ENCODE measurements at regions not wholly inside any gene's neighbourhood (a gene's known extent, or its start where the extent isn't known, plus 50 kb on each side); places are given as distances from the start of the nearest gene placed in this dataset.
"Not testable (repeated sequence)": the region's sequence is repeated elsewhere in the genome, so short reads cannot be mapped to it uniquely, and the experiment has no call there.

DNA sequence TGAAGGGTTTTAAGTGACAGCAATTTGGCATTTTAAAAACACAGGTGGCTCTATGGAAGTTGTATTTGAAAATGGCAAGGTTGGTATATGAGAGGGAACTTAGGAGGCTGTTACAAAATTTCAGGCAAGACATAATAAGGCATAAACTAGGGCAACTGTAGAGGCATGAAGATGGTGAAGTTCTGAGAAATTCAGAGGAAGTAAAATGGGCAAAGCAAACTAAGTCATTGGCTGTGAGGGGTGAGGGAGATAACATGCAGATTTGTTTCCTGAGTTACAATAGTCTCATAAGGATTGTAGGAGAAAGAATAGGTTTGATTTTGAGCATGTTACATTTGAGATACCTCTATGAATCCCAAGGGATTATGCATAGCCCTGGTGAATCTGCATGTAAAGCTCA is 302.9 kb upstream of the ARHGEF26 start:
- no peak for DNase-seq (ENCODE audit: low read depth)
- TF ChIP-seq, protein P1, sequence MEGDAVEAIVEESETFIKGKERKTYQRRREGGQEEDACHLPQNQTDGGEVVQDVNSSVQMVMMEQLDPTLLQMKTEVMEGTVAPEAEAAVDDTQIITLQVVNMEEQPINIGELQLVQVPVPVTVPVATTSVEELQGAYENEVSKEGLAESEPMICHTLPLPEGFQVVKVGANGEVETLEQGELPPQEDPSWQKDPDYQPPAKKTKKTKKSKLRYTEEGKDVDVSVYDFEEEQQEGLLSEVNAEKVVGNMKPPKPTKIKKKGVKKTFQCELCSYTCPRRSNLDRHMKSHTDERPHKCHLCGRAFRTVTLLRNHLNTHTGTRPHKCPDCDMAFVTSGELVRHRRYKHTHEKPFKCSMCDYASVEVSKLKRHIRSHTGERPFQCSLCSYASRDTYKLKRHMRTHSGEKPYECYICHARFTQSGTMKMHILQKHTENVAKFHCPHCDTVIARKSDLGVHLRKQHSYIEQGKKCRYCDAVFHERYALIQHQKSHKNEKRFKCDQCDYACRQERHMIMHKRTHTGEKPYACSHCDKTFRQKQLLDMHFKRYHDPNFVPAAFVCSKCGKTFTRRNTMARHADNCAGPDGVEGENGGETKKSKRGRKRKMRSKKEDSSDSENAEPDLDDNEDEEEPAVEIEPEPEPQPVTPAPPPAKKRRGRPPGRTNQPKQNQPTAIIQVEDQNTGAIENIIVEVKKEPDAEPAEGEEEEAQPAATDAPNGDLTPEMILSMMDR (IDR thresholded peaks at IDR 0.05; ENCODE audit: insufficient read depth, low read depth, low read length, missing control alignments) = no peak
- no peak overlapping the region for H3K4me3 ChIP-seq (ENCODE audit: low read length)

DNA sequence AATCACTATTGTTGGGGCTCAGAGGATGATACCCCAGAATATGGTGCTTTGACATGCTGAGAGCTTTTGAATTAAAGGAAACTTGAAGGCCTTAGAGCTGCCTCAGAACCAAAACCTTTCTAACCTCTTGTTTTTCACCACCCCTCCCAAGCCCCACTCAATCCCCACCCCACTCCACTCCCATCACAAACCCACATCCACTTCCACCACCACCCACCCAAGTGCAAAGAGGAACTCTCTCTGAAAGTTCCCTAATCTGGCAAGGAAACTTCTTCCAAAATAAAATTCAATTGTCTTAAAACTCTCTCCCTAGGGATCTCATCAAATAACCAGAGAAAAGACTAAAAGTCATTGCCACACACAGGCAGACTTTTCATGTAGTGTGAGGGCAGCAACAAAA is 301.2 kb upstream of the ARHGEF26 start:
- DNase-seq (ENCODE audit: low read depth) = no peak
- TF ChIP-seq, protein P1 (IDR thresholded peaks at IDR 0.05; ENCODE audit: insufficient read depth, low read depth, low read length, missing control alignments) = no peak
- H3K4me3 ChIP-seq (ENCODE audit: low read length) = no peak overlapping the region

DNA sequence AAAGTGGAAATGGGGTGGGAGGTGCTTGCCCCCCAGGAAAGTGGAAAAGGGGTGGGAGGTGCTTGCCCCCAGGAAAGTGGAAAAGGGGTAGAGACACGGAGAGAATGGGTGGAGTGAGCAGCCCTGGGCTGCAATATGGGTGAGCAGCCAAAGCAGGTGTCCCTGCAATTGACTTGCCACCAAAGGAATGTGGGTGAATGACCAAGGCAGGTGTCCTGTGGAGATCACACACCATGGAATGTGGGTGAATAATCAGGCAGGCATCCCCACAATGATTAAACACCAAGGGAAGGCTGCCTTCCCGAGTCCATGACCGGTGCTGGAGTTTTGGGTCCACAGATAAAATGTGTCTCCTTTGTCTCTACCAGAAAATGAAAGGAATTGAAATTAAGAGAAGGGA is 292.8 kb upstream of the ARHGEF26 start:
- not testable (repeated sequence) for H3K4me3 ChIP-seq (ENCODE audit: low read length)
- peak; percentile 37 for DNase-seq (ENCODE audit: low read depth)

DNA sequence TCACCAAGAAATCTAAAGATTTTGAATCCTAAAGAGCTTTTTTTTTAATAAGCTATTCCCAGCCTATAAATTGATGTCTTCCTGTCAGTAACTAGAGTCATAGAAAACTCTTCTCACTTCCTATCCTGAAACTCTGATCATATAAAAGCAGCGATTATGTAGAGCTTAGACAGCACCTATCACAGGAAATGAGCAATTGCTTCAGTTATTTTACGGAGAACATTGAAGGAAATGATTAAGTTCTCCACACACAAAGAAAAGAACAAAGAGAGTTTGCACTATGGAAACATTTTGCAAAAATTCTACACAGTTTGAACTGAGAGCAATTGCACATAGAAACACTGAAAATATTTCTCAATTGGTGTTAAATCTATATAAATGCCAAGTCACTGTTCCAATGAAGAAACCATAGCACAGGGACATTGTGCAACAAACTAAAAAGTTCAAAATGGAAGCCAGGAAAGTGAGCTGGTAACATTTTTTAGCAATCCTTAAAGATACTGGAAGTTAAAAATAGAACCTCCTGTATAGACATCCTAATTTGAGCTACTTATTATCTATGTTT is 291.5 kb upstream of the ARHGEF26 start:
- TF ChIP-seq, protein P1 (IDR thresholded peaks at IDR 0.05; ENCODE audit: insufficient read depth, low read depth, low read length, missing control alignments) = no peak
- peak; percentile 63 for DNase-seq (ENCODE audit: low read depth)
- no peak overlapping the region for H3K4me3 ChIP-seq (ENCODE audit: low read length)

DNA sequence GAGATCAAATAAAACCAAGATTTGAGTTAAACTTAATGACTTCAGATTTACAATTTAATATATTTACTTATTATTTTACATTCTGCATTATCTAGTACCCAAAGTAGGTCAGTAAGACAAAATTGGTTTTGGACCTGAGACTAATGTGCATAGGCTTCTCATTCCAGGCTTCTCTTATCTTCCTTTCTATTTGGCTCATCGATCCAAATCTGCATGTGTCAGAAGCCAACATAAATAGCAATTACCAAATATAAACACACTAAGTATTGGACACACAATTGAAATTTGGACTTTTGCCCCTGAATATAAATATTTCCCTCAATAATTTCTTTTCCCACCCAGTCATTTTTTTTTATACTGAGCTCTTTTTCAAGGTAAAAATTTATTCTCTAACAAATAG is 290.6 kb upstream of the ARHGEF26 start:
- TF ChIP-seq, protein P1 (IDR thresholded peaks at IDR 0.05; ENCODE audit: insufficient read depth, low read depth, low read length, missing control alignments) = no peak
- no peak overlapping the region for H3K4me3 ChIP-seq (ENCODE audit: low read length)
- no peak for DNase-seq (ENCODE audit: low read depth)

DNA sequence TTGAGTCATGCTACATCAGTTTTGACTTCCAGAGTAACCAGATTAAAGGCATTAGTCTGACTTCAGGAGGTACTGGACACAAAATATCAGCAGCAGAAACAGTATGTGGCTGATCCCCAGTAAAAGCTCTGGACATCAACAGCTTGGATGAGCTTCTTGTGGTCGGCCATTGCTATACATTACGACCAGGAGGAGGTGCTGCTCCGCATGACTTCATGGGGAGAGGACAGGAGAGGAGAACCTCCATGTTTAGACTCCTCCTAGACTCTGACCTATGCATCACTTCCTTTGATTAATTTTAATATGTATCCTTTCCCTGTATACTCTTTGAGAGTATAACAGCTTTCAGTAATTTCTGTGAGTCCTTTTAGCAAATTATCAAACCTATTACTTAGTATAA is 285.6 kb upstream of the ARHGEF26 start:
- TF ChIP-seq, protein P1 (IDR thresholded peaks at IDR 0.05; ENCODE audit: insufficient read depth, low read depth, low read length, missing control alignments) = no peak
- no peak for DNase-seq (ENCODE audit: low read depth)
- no peak overlapping the region for H3K4me3 ChIP-seq (ENCODE audit: low read length)

DNA sequence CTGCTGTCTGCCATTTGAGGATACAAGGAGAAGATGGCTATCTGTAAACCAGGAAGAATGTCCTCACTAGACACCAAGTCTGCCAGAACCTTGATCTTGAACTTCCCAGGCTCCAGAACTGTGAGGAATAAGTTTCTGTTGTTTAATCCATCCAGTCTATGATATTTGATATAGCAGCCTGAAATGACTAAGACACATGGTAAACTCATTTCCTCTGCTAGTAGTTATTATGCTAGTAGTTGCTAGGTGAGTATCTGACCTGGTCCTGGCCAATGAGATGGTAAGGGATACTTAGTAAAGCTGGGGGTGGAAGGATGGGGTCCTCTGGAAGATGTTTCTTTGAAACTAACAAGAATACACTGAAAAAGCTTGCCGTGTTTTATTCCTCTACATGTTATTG is 280.7 kb upstream of the ARHGEF26 start:
- TF ChIP-seq, protein P1 (IDR thresholded peaks at IDR 0.05; ENCODE audit: insufficient read depth, low read depth, low read length, missing control alignments) = no peak
- no peak for DNase-seq (ENCODE audit: low read depth)
- H3K4me3 ChIP-seq (ENCODE audit: low read length) = no peak overlapping the region
